LNCaP clone FGC (cell line): ENCODE measurements at regions not wholly inside any gene's neighbourhood (a gene's known extent, or its start where the extent isn't known, plus 50 kb on each side); places are given as distances from the start of the nearest gene placed in this dataset.
"Not testable (repeated sequence)": the region's sequence is repeated elsewhere in the genome, so short reads cannot be mapped to it uniquely, and the experiment has no call there.

Experiments used
- DNase-seq: peaks from one replicate; pipeline ENCODE4 v3.0.0-alpha.2; 2011; ENCODE audit warnings: low read depth
- H3K4me3 ChIP-seq: 2 replicates; pipeline ENCODE4 v1.5.1; 2011; ENCODE audit warnings: mild to moderate bottlenecking, low read depth, low read length, control low read depth
- CTCF ChIP-seq: IDR thresholded peaks from 2 replicates; pipeline ENCODE4 v1.5.1; 2012; ENCODE audit warnings: mild to moderate bottlenecking; ENCODE audit not compliant: control insufficient read depth, insufficient read depth; ENCODE audit errors: extremely low read depth

- DNase-seq = no peak
- no peak for TF ChIP-seq CTCF
- no peak overlapping the region for H3K4me3 ChIP-seq
Observed at GRCh38 chr5:10880934-10881333, 119.9 kb upstream of the DAP start.

- DNase-seq = not testable (repeated sequence)
Observed at GRCh38 chr5:10876996-10877395, 116.0 kb upstream of the DAP start.

GRCh38 chr5:10876006-10876744 is 115.1 kb upstream of the DAP start:
- H3K4me3 ChIP-seq = no peak overlapping the region
- no peak for DNase-seq
- TF ChIP-seq CTCF = no peak

More at GRCh38 chr5:10876996-10877395, 116.0 kb upstream of the DAP start:
- H3K4me3 ChIP-seq = not testable (repeated sequence)

GRCh38 chr5:10875201-10875768 is 114.3 kb upstream of the DAP start:
- H3K4me3 ChIP-seq = no peak overlapping the region
- no peak for DNase-seq
- no peak for TF ChIP-seq CTCF

- no peak for DNase-seq
- H3K4me3 ChIP-seq = no peak overlapping the region
- TF ChIP-seq CTCF = no peak
Observed at GRCh38 chr5:10874541-10874940, 113.5 kb upstream of the DAP start.

GRCh38 chr5:10870791-10871190 is 109.8 kb upstream of the DAP start:
- H3K4me3 ChIP-seq = no peak overlapping the region
- no peak for DNase-seq
- no peak for TF ChIP-seq CTCF

- no peak for TF ChIP-seq CTCF
- H3K4me3 ChIP-seq = no peak overlapping the region
- DNase-seq = no peak
Observed at GRCh38 chr5:10868956-10869355, 107.9 kb upstream of the DAP start.
